Sigmoid colon (tissue), 4 donors: ENCODE measurements at regions not wholly inside any gene's neighbourhood (a gene's known extent, or its start where the extent isn't known, plus 50 kb on each side); places are given as distances from the start of the nearest gene placed in this dataset.

ENCODE experiments used
- CTCF ChIP-seq, 4 experiments: fragments of 450-650 bp in 3 of 4; fragments of 200-600 bp in 1 of 4; IDR thresholded peaks; one replicate each; pipeline ENCODE4 v1.5.1; 2016 to 2019; ENCODE audit warnings: antibody characterized with exemption in 4 of 4, mild to moderate bottlenecking in 3 of 4, moderate library complexity in 2 of 4
- EP300 ChIP-seq, 4 donors: sonication (generic); formaldehyde crosslinking; IDR thresholded peaks; one replicate each; pipeline ENCODE4 v1.6.1; 2017; ENCODE audit warnings: antibody characterized with exemption in 4 of 4
- POLR2A ChIP-seq, 2 donors: fragments of 450-650 bp; IDR thresholded peaks; one replicate each; pipeline ENCODE4 v1.6.1; 2016; ENCODE audit warnings: antibody characterized with exemption in 2 of 2, mild to moderate bottlenecking in 2 of 2, moderate library complexity in 2 of 2

- TF ChIP-seq CTCF (IDR thresholded peaks at IDR 0.05) (no peak), POLR2A (IDR thresholded peaks at IDR 0.05) (no peak), EP300 (IDR thresholded peaks at IDR 0.05) (no peak)
Observed at GRCh38 chr2:191488135-191488534, 189.8 kb upstream of the NABP1 start.
